CD4-positive, alpha-beta memory T cell (primary cell): ENCODE measurements at regions not wholly inside any gene's neighbourhood (a gene's known extent, or its start where the extent isn't known, plus 50 kb on each side); places are given as distances from the start of the nearest gene placed in this dataset.
"Not testable (repeated sequence)": the region's sequence is repeated elsewhere in the genome, so short reads cannot be mapped to it uniquely, and the experiment has no call there.

Experiments used
- CTCF ChIA-PET: fragments of 350-600 bp; sonication (Branson Sonifier 250); formaldehyde crosslinking; loops from one replicate; lab custom pipeline; 2021; ENCODE audit warnings: inconsistent platforms; ENCODE audit not compliant: partially characterized antibody; lab: Charles Lee
- POLR2A ChIA-PET: fragments of 350-600 bp; sonication (Branson Sonifier 250); formaldehyde crosslinking; loops from one replicate; lab custom pipeline; 2021; ENCODE audit not compliant: partially characterized antibody; lab: Charles Lee
- DNase-seq, 5 donors: peaks; one replicate each; pipeline versions ENCODE4 v3.0.0 to v3.0.0-alpha.2; 2020 to 2022; ENCODE audit warnings: mixed read lengths in 1 of 5
- H3K27ac ChIP-seq: one replicate; pipeline ENCODE4 v1.7.0; 2013; ENCODE audit warnings: low read depth, low read length
- H3K27me3 ChIP-seq: 2 replicates; pipeline ENCODE4 v1.7.0; 2013; ENCODE audit warnings: mild to moderate bottlenecking, low read length, moderate library complexity; ENCODE audit not compliant: insufficient read depth
- H3K36me3 ChIP-seq: 2 replicates; pipeline ENCODE4 v1.7.0; 2013; ENCODE audit warnings: mild to moderate bottlenecking, low read length, moderate library complexity; ENCODE audit not compliant: insufficient read depth
- H3K4me1 ChIP-seq: 2 replicates; pipeline ENCODE4 v1.7.0; 2013; ENCODE audit warnings: mild to moderate bottlenecking, low read length, moderate library complexity; ENCODE audit not compliant: insufficient read depth
- H3K4me3 ChIP-seq, 2 donors: one replicate each; pipeline ENCODE4 v1.7.0; 2013; ENCODE audit warnings: low read length in 2 of 2, mild to moderate bottlenecking in 1 of 2
- H3K9me3 ChIP-seq, 2 donors: one replicate each; pipeline ENCODE4 v1.7.0; 2013; ENCODE audit warnings: low read length in 2 of 2, control low read depth in 1 of 2; ENCODE audit not compliant: control insufficient read depth in 1 of 2
- H3K27ac Mint-ChIP-seq, 7 donors: one replicate each; pipeline ENCODE4 v1.8.0; 2020 to 2021; ENCODE audit warnings: mixed read lengths in 7 of 7, mild to moderate bottlenecking in 6 of 7, inconsistent platforms in 3 of 7, moderate library complexity in 3 of 7
- H3K27me3 Mint-ChIP-seq, 2 donors: one replicate each; pipeline ENCODE4 v1.8.0; 2020 to 2021; ENCODE audit warnings: mixed read lengths in 2 of 2
- H3K36me3 Mint-ChIP-seq, 2 donors: one replicate each; pipeline ENCODE4 v1.8.0; 2020 to 2021; ENCODE audit warnings: mixed read lengths in 2 of 2, inconsistent platforms in 1 of 2, mild to moderate bottlenecking in 1 of 2
- H3K4me1 Mint-ChIP-seq, 4 donors: one replicate each; pipeline ENCODE4 v1.8.0; 2020 to 2021; ENCODE audit warnings: mixed read lengths in 4 of 4, mild to moderate bottlenecking in 1 of 4
- H3K4me3 Mint-ChIP-seq, 8 donors: one replicate each; pipeline ENCODE4 v1.8.0; 2020 to 2021; ENCODE audit warnings: mixed read lengths in 8 of 8, mild to moderate bottlenecking in 7 of 8, moderate library complexity in 6 of 8, inconsistent platforms in 3 of 8
- H3K9me3 Mint-ChIP-seq, 8 donors: one replicate each; pipeline ENCODE4 v1.8.0; 2020 to 2021; ENCODE audit warnings: mixed read lengths in 8 of 8, mild to moderate bottlenecking in 5 of 8, inconsistent platforms in 3 of 8, moderate library complexity in 1 of 8
- intact Hi-C: fragments of 100-400 bp; cut with micrococcal nuclease; formaldehyde crosslinking; loops from one replicate; pipeline ENCODE4 v1.15.1; 2023

DNA sequence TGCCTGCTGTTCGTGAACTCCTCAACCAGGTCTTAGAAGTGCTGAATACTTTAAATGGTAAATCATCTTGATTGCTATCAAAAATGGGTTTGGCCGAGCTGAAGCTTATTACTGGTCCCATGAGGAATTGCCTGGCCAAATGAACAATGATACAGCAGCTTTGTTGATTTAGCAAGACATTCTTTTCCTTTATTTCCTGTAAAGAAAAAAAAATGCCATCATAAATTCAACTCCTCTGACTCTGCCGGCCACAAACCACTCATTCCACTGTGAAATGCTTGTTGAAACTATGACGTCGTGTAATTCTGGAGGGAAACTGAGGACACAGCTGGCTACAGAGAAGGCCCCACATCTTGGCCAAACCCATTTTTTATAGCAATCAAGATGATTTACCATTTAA lies 74.2 kb upstream of the ID2 start:
- H3K27ac ChIP-seq, result no peak overlapping the region
- intact Hi-C loops, result no loop called here
- no peak for DNase-seq
- POLR2A ChIA-PET, result no interaction called here
- peaks cover 4% of the 10 kb centered on the region for H3K4me1 ChIP-seq
- H3K27me3 ChIP-seq, result no peaks in the 10 kb centered on the region
- H3K36me3 Mint-ChIP-seq, result peaks cover 0 to 8% of the 10 kb centered on the region in 2 donors
- CTCF ChIA-PET, result no interaction called here
- H3K4me1 Mint-ChIP-seq, result peaks cover 0 to 16% (median 8%) of the 10 kb centered on the region in 4 donors
- peaks cover 0 to 7% (median 4%) of the 10 kb centered on the region in 8 donors for H3K9me3 Mint-ChIP-seq
- H3K27me3 Mint-ChIP-seq, result no peaks in the 10 kb centered on the region
- H3K9me3 ChIP-seq, result no peaks in the 10 kb centered on the region
- H3K27ac Mint-ChIP-seq, result peak overlapping the region in 1 of 7 donors; percentile 38
- H3K4me3 Mint-ChIP-seq, result no peak overlapping the region
- no peak overlapping the region for H3K4me3 ChIP-seq
- no peaks in the 10 kb centered on the region for H3K36me3 ChIP-seq

DNA sequence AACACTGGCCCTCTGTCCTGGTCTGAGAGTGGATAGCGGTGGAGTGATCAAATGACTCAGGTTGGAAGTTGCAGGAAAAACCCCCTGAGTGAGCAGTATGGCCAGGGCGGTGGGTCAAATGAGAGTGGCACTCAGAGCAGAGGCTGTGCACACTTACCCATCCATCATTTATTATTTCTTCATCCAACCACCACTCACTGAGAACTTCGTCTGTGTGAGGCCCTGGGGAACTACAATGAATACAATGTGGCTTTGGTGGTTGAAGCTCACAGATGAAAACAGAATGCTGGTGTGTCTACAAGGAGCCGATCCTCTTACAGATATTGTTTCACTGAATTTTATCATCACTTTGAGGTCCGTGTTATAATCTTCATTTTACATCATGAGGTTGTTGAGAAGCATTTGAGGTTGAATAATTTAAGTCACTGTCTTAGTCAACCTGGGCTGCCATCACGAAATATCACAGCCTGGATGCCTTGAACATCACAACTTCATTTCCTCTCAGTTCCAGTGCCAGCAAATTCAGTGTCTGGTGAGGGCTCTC lies 73.4 kb upstream of the ID2 start:
- peaks cover 0 to 7% (median 4%) of the 10 kb centered on the region in 8 donors for H3K9me3 Mint-ChIP-seq
- H3K36me3 Mint-ChIP-seq, result peaks cover 0 to 8% of the 10 kb centered on the region in 2 donors
- Histone ChIP-seq H3K36me3 (no peaks in the 10 kb centered on the region), H3K27ac (no peak overlapping the region), H3K9me3 (no peaks in the 10 kb centered on the region), H3K4me3 (no peak overlapping the region), H3K27me3 (no peaks in the 10 kb centered on the region), H3K4me1 (peaks cover 4% of the 10 kb centered on the region)
- peaks cover 0 to 16% (median 8%) of the 10 kb centered on the region in 4 donors for H3K4me1 Mint-ChIP-seq
- peak in 1 of 5 donors; percentile 32 for DNase-seq
- ChIA-PET POLR2A (no interaction called here), CTCF (no interaction called here)
- no peaks in the 10 kb centered on the region for H3K27me3 Mint-ChIP-seq
- peak overlapping the region in 3 of 7 donors; percentile 29 to 75 (median 48) for H3K27ac Mint-ChIP-seq
- no peak overlapping the region for H3K4me3 Mint-ChIP-seq
- intact Hi-C loops, result no loop called here

DNA sequence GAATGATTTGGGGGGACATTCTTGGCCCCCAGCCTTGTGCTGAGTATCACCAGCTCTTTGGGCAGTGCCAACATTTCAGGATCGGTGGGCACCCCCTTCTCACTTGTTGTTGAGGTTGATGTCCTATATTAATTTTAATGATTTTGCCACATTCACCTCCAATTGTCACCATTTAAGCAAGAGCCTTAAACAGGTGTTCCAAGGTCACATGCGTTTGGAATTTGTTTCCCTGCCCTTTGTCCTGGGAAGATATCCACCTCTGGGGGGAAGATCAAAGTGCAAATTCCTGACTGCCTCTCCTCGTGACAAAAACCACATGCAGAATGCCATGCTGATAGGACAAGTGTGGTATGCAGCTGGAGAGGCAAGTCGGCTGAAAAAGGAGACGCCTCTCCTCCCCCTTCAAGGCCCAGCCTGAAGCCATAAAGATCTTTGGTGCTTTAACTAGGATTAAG lies 72.5 kb upstream of the ID2 start:
- H3K4me3 Mint-ChIP-seq, result no peak overlapping the region
- Histone ChIP-seq H3K4me3 (no peak overlapping the region), H3K27me3 (no peaks in the 10 kb centered on the region), H3K4me1 (peaks cover 4% of the 10 kb centered on the region), H3K9me3 (no peaks in the 10 kb centered on the region), H3K27ac (no peak overlapping the region), H3K36me3 (no peaks in the 10 kb centered on the region)
- peak overlapping the region in 1 of 7 donors; percentile 23 for H3K27ac Mint-ChIP-seq
- peaks cover 0 to 7% (median 4%) of the 10 kb centered on the region in 8 donors for H3K9me3 Mint-ChIP-seq
- intact Hi-C loops, result no loop called here
- DNase-seq, result no peak
- POLR2A ChIA-PET, result no interaction called here
- CTCF ChIA-PET, result no interaction called here
- peaks cover 0 to 8% of the 10 kb centered on the region in 2 donors for H3K36me3 Mint-ChIP-seq
- H3K4me1 Mint-ChIP-seq, result peaks cover 0 to 16% (median 8%) of the 10 kb centered on the region in 4 donors
- H3K27me3 Mint-ChIP-seq, result no peaks in the 10 kb centered on the region

- H3K27ac Mint-ChIP-seq, H3K4me3 Mint-ChIP-seq, CTCF ChIA-PET: not testable (repeated sequence)
Observed at GRCh38 chr2:8610775-8611174, 71.1 kb upstream of the ID2 start.

GRCh38 chr2:8611246-8611645 lies 70.6 kb upstream of the ID2 start:
- Mint-ChIP-seq H3K4me3 (no peak overlapping the region), H3K4me1 (peaks cover 0 to 16% (median 8%) of the 10 kb centered on the region in 4 donors), H3K36me3 (peaks cover 0 to 8% of the 10 kb centered on the region in 2 donors), H3K9me3 (peaks cover 0 to 7% (median 4%) of the 10 kb centered on the region in 8 donors), H3K27ac (no peak overlapping the region), H3K27me3 (no peaks in the 10 kb centered on the region)
- intact Hi-C loops, result no loop called here
- Histone ChIP-seq H3K27me3 (no peaks in the 10 kb centered on the region), H3K4me1 (peaks cover 4% of the 10 kb centered on the region), H3K9me3 (no peaks in the 10 kb centered on the region), H3K27ac (no peak overlapping the region), H3K4me3 (no peak overlapping the region), H3K36me3 (no peaks in the 10 kb centered on the region)
- ChIA-PET CTCF (no interaction called here), POLR2A (no interaction called here)
- DNase-seq, result no peak

More at GRCh38 chr2:8610775-8611174, 71.1 kb upstream of the ID2 start:
- intact Hi-C loops, H3K36me3 ChIP-seq, DNase-seq, H3K9me3 ChIP-seq, H3K27me3 ChIP-seq, H3K27me3 Mint-ChIP-seq, H3K4me3 ChIP-seq, H3K27ac ChIP-seq, H3K9me3 Mint-ChIP-seq, H3K4me1 ChIP-seq, POLR2A ChIA-PET, H3K36me3 Mint-ChIP-seq: not testable (repeated sequence)
- H3K4me1 Mint-ChIP-seq, result peaks cover 0 to 16% (median 8%) of the 10 kb centered on the region in 4 donors

- H3K9me3 Mint-ChIP-seq, result peaks cover 0 to 7% (median 4%) of the 10 kb centered on the region in 8 donors
- peaks cover 0 to 16% (median 8%) of the 10 kb centered on the region in 4 donors for H3K4me1 Mint-ChIP-seq
- H3K27me3 Mint-ChIP-seq, result no peaks in the 10 kb centered on the region
- no peak for DNase-seq
- peaks cover 4% of the 10 kb centered on the region for H3K4me1 ChIP-seq
- no peak overlapping the region for H3K27ac ChIP-seq
- H3K27ac Mint-ChIP-seq, result no peak overlapping the region
- no peaks in the 10 kb centered on the region for H3K9me3 ChIP-seq
- H3K36me3 Mint-ChIP-seq, result peaks cover 0 to 8% of the 10 kb centered on the region in 2 donors
- intact Hi-C loops, result no loop called here
- H3K36me3 ChIP-seq, result no peaks in the 10 kb centered on the region
- ChIA-PET CTCF (no interaction called here), POLR2A (no interaction called here)
- H3K4me3 ChIP-seq, result no peak overlapping the region
- H3K27me3 ChIP-seq, result no peaks in the 10 kb centered on the region
- H3K4me3 Mint-ChIP-seq, result no peak overlapping the region
Observed at GRCh38 chr2:8611700-8612099, 70.2 kb upstream of the ID2 start.

- H3K36me3 Mint-ChIP-seq, result peaks cover 0 to 8% of the 10 kb centered on the region in 2 donors
- H3K4me3 Mint-ChIP-seq, result no peak overlapping the region
- intact Hi-C loops, result no loop called here
- no peak overlapping the region for H3K27ac ChIP-seq
- no peaks in the 10 kb centered on the region for H3K36me3 ChIP-seq
- DNase-seq, result no peak
- ChIA-PET POLR2A (no interaction called here), CTCF (no interaction called here)
- H3K9me3 ChIP-seq, result no peaks in the 10 kb centered on the region
- H3K4me3 ChIP-seq, result no peak overlapping the region
- no peak overlapping the region for H3K27ac Mint-ChIP-seq
- H3K9me3 Mint-ChIP-seq, result peaks cover 0 to 7% (median 4%) of the 10 kb centered on the region in 8 donors
- H3K4me1 Mint-ChIP-seq, result peaks cover 0 to 13% (median 8%) of the 10 kb centered on the region in 4 donors
- H3K27me3 ChIP-seq, result no peaks in the 10 kb centered on the region
- peaks cover 4% of the 10 kb centered on the region for H3K4me1 ChIP-seq
- H3K27me3 Mint-ChIP-seq, result no peaks in the 10 kb centered on the region
Observed at GRCh38 chr2:8612734-8613179, 69.1 kb upstream of the ID2 start.
